KMS-11 (cell line): ENCODE measurements at regions not wholly inside any gene's neighbourhood (a gene's known extent, or its start where the extent isn't known, plus 50 kb on each side); places are given as distances from the start of the nearest gene placed in this dataset.

Source experiments
- H2AFZ ChIP-seq: fragments of 200-600 bp; sonication (generic); 2 replicates; pipeline ENCODE4 v1.6.1; 2016; ENCODE audit warnings: antibody characterized with exemption, mixed run types, low read depth
- H3K27ac ChIP-seq: fragments of 200-600 bp; sonication (generic); 2 replicates; pipeline ENCODE4 v1.6.1; 2016; ENCODE audit warnings: mild to moderate bottlenecking, mixed run types
- H3K27me3 ChIP-seq: fragments of 200-600 bp; sonication (generic); 2 replicates; pipeline ENCODE4 v1.6.1; 2017; ENCODE audit warnings: mild to moderate bottlenecking, low read depth, mixed run types, moderate library complexity; ENCODE audit not compliant: insufficient read depth
- H3K36me3 ChIP-seq: fragments of 200-600 bp; sonication (generic); 2 replicates; pipeline ENCODE4 v1.6.1; 2017; ENCODE audit warnings: mild to moderate bottlenecking, mixed run types; ENCODE audit not compliant: insufficient read depth
- H3K4me1 ChIP-seq: fragments of 200-600 bp; sonication (generic); 2 replicates; pipeline ENCODE4 v1.6.1; 2016; ENCODE audit warnings: mild to moderate bottlenecking, low read depth, mixed run types; ENCODE audit not compliant: poor library complexity, severe bottlenecking
- H3K4me2 ChIP-seq: fragments of 200-600 bp; sonication (generic); 2 replicates; pipeline ENCODE4 v1.7.0; 2016; ENCODE audit warnings: mild to moderate bottlenecking, mixed run types
- H3K4me3 ChIP-seq: fragments of 200-600 bp; sonication (generic); IDR thresholded peaks from 2 replicates; pipeline ENCODE4 v1.6.1; 2017; ENCODE audit warnings: low read depth, low read length, mixed read lengths; ENCODE audit not compliant: insufficient read depth
- H3K79me2 ChIP-seq: fragments of 200-600 bp; sonication (generic); 2 replicates; pipeline ENCODE4 v1.6.1; 2016; ENCODE audit warnings: low read depth, mixed run types; ENCODE audit not compliant: insufficient read depth
- H3K9ac ChIP-seq: fragments of 200-600 bp; sonication (generic); 2 replicates; pipeline ENCODE4 v1.6.1; 2016; ENCODE audit warnings: mild to moderate bottlenecking, mixed run types
- H4K20me1 ChIP-seq: fragments of 200-600 bp; sonication (generic); 2 replicates; pipeline ENCODE4 v1.6.1; 2016; ENCODE audit warnings: mild to moderate bottlenecking, mixed run types; ENCODE audit not compliant: insufficient read depth
- TF ChIP-seq, protein P1 (sequence below): fragments of 200-600 bp; sonication (generic); conservative IDR thresholded peaks from 2 replicates; pipeline ENCODE4 v1.6.1; 2017; ENCODE audit warnings: low read depth, mild to moderate bottlenecking, antibody characterized with exemption, low read length, moderate library complexity, mixed read lengths

DNA sequence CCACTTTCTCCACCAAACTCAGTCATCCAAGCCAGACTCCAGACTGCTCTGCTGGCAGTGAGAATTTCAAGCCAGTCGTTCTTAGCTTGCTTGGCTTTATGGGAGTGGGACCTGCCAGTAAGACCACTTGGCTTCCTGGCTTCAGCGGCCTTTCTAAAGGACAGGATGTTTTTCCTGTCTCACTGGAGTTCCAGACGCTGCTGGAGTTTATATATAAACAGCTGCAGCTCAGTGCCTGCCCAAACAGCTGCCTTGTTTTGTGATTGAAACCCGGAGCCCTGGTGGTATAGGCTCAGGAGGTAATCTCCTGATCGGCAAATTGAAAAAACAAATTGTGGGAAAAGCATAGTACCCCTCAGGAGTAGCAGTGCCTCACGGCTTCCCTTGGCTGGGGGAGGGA is 1165.8 kb upstream of the ADGRL3 start:
- no peaks in the 10 kb centered on the region for H3K27me3 ChIP-seq
- H3K79me2 ChIP-seq: no peaks in the 10 kb centered on the region
- no peak overlapping the region for H3K27ac ChIP-seq
- H2AFZ ChIP-seq: no peak overlapping the region
- H3K4me1 ChIP-seq: no peaks in the 10 kb centered on the region
- TF ChIP-seq, protein P1, sequence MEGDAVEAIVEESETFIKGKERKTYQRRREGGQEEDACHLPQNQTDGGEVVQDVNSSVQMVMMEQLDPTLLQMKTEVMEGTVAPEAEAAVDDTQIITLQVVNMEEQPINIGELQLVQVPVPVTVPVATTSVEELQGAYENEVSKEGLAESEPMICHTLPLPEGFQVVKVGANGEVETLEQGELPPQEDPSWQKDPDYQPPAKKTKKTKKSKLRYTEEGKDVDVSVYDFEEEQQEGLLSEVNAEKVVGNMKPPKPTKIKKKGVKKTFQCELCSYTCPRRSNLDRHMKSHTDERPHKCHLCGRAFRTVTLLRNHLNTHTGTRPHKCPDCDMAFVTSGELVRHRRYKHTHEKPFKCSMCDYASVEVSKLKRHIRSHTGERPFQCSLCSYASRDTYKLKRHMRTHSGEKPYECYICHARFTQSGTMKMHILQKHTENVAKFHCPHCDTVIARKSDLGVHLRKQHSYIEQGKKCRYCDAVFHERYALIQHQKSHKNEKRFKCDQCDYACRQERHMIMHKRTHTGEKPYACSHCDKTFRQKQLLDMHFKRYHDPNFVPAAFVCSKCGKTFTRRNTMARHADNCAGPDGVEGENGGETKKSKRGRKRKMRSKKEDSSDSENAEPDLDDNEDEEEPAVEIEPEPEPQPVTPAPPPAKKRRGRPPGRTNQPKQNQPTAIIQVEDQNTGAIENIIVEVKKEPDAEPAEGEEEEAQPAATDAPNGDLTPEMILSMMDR: no peak
- no peak overlapping the region for H3K4me2 ChIP-seq
- H3K9ac ChIP-seq: no peak overlapping the region
- no peak overlapping the region for H3K4me3 ChIP-seq
- no peaks in the 10 kb centered on the region for H4K20me1 ChIP-seq
- no peaks in the 10 kb centered on the region for H3K36me3 ChIP-seq

GRCh38 chr4:60039908-60040307 is 1160.2 kb upstream of the ADGRL3 start:
- no peak overlapping the region for H3K9ac ChIP-seq
- H2AFZ ChIP-seq: no peak overlapping the region
- no peaks in the 10 kb centered on the region for H3K27me3 ChIP-seq
- no peak overlapping the region for H3K4me3 ChIP-seq
- no peaks in the 10 kb centered on the region for H3K36me3 ChIP-seq
- no peak overlapping the region for H3K27ac ChIP-seq
- no peaks in the 10 kb centered on the region for H4K20me1 ChIP-seq
- TF ChIP-seq, protein P1: no peak
- no peaks in the 10 kb centered on the region for H3K79me2 ChIP-seq
- H3K4me1 ChIP-seq: no peaks in the 10 kb centered on the region
- H3K4me2 ChIP-seq: no peak overlapping the region

DNA sequence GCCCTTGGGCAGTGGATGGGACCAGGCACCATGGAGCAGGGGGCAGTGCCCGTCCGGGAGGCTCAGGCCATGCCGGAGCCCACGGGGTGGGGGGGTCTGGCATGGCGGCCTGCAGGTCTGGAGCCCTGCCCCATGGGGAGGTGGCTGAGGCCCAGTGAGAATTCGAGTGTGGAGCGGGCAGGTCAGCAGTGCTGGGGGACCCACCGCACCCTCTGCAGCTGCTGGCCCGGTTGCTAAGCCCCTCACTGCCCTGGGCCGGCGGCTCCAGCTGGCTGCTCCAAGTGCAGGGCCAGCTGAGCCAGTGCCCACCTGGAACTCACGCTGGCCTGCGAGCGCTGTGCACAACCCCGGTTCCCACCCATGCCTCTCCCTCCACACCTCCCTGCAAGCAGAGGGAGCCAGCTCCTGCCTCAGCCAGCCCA is 1157.9 kb upstream of the ADGRL3 start:
- H3K4me3 ChIP-seq: no peak overlapping the region

DNA sequence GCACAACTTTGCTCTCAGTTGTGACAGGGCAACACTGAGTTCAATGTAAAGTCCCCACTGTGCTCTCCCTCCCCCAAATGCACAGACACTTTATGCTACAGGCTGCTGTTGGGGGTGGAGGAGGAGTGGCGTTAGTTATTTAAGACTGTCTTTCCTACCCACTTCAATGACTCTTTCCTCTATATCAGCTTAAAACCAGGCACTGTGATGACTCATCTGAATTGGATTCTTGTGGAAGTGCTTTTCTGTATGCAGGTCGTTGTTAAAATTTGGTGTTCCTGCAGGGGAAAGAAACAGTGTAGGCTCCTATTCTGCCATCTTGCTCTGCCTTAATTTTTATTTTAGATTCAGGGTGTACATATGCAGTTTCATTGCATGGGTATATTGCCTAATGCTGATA is 1157.2 kb upstream of the ADGRL3 start:
- Histone ChIP-seq H3K79me2 (no peaks in the 10 kb centered on the region), H2AFZ (no peak overlapping the region), H3K4me3 (no peak overlapping the region), H3K9ac (no peak overlapping the region), H4K20me1 (no peaks in the 10 kb centered on the region), H3K36me3 (no peaks in the 10 kb centered on the region), H3K4me1 (no peaks in the 10 kb centered on the region), H3K27ac (no peak overlapping the region), H3K4me2 (no peak overlapping the region), H3K27me3 (no peaks in the 10 kb centered on the region)
- TF ChIP-seq, protein P1: no peak

More for the DNA sequence above, 1157.9 kb upstream of the ADGRL3 start:
- Histone ChIP-seq H3K27ac (no peak overlapping the region), H2AFZ (no peak overlapping the region), H3K36me3 (no peaks in the 10 kb centered on the region), H3K79me2 (no peaks in the 10 kb centered on the region), H3K4me1 (no peaks in the 10 kb centered on the region), H3K4me2 (no peak overlapping the region), H4K20me1 (no peaks in the 10 kb centered on the region), H3K9ac (no peak overlapping the region), H3K27me3 (no peaks in the 10 kb centered on the region)
- TF ChIP-seq, protein P1: no peak
